HG02943 (cell line): ENCODE measurements at regions not wholly inside any gene's neighbourhood (a gene's known extent, or its start where the extent isn't known, plus 50 kb on each side); places are given as distances from the start of the nearest gene placed in this dataset.
"Not testable (repeated sequence)": the region's sequence is repeated elsewhere in the genome, so short reads cannot be mapped to it uniquely, and the experiment has no call there.

Experiments used
- ATAC-seq: cut with Tn5 transposase; IDR thresholded peaks from one replicate; pipeline ENCODE4 v1.9.1; 2021; ENCODE audit warnings: mild to moderate bottlenecking, low read depth, moderate library complexity; ENCODE audit not compliant: unreplicated experiment

GRCh38 chr14:50013934-50014333, 102.4 kb downstream of the VCPKMT start:
- ATAC-seq = no peak

GRCh38 chr14:50014809-50015430, 101.5 kb downstream of the VCPKMT start:
- no peak for ATAC-seq

DNA sequence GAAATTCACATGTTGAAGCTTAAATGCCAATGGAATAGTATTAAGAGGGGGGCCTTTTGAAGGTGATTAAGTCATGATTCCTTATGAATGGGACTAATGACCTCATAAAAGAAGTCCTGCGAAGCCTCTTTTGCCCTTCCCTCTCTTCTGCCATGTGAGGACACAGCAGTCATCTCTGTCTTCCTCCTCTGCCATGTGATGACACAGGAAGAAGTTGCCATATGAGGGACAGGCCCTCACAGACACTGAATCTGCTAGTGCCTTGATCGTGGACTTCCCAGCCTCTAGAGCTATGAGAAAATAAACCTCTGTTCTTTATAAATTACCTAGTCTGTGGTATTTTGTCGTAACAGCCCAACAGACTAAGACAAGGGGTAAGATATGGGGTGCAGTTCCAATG, 100.7 kb downstream of the VCPKMT start:
- ATAC-seq = no peak

GRCh38 chr14:50018201-50018932, 98.0 kb downstream of the VCPKMT start:
- ATAC-seq = no peak

DNA sequence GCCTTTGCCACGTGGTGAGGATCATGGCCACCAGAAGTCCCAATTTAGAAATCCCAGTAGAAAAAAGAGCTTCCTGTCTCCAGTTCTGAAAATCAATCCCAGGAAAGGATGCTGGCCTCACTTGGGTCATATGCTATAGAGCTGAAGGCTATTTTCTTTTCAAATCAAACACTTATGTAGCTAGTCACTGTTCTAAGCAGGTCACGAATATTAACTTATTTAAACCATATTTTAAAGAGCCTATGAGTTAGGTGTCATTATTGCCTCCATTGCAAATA, 97.5 kb downstream of the VCPKMT start:
- no peak for ATAC-seq

- no peak for ATAC-seq
Observed at GRCh38 chr14:50020184-50020583, 96.2 kb downstream of the VCPKMT start.

GRCh38 chr14:50020799-50021198, 95.6 kb downstream of the VCPKMT start:
- ATAC-seq = no peak

DNA sequence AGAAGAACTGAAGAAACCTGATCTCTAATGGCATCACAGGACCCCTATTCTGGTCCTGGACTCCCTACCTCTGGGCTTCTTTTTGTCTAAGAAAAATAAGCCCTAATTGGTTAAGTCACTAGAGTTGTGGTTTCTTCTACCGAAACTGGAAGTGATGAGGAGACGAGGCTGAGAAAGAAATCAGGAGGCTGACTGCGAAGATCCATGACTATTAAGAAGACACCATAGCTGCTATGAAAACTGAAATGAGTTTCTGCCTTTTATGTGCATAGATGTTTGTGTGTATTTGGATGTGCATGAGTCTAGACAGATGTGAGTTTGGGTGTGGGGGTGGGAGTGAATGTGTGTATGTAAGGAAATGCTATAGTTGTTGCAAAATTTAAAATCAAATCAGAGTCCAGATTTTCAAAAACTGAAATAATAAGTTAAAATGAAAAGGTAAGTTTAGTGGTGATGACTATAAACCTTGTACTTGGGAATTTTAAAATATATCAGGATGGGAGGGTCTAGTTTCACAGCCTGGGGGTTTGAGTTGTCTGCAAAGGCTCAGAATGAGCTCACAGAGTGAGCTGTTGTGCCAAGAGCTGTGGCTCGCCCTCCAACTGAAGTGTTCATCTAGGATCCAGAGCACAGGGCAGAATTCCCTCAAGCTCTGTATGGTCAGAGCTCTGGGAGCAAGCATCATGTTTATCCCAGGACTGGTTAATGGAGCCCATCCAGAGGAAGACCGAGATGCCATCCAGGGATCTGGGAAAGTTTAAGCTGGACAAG, 94.9 kb downstream of the VCPKMT start:
- no peak for ATAC-seq

DNA sequence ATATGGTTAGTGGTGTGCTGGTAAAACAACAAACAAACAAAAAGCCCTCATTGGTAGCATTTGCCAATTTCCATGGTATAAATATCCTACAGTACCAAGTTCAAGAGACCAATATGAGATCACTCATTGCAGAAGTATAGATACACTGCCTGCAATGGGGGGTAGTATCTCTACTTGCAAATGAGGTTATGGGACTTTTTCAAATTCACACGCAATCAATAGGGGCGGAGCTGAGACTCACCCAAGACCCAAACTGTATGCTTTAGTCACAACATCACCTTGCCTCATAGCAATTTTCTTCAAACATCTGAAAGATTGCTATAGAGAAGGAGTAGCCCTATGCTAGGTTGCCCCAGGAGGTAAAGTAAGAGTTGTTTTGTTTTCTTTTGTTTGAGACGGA, 93.7 kb downstream of the VCPKMT start:
- ATAC-seq = no peak

GRCh38 chr14:50023671-50024490, 92.5 kb downstream of the VCPKMT start:
- no peak for ATAC-seq

DNA sequence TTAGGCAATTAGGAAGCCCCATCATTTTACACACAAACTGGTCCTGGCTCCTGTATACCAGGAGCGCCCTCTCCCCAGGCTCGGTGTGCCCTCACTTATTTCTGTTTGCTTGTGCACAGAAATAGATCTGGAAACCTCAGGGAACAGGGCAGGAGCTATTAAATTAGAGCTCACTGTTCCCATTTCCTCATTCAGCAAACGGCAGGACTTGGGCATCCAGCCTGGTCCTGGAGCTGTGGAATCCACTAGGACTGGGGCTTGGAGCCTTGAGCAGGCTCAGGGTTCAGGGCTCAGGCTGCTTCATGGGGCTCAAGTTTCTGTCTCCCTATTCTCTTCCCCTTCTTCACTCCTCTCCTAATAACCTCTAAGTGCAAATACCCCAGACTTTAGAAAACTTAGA, 91.3 kb downstream of the VCPKMT start:
- no peak for ATAC-seq

GRCh38 chr14:50025776-50026175, 90.6 kb downstream of the VCPKMT start:
- ATAC-seq = no peak

GRCh38 chr14:50026396-50026795, 90.0 kb downstream of the VCPKMT start:
- no peak for ATAC-seq

- ATAC-seq = no peak
Observed at GRCh38 chr14:50027816-50028215, 88.6 kb downstream of the VCPKMT start.

DNA sequence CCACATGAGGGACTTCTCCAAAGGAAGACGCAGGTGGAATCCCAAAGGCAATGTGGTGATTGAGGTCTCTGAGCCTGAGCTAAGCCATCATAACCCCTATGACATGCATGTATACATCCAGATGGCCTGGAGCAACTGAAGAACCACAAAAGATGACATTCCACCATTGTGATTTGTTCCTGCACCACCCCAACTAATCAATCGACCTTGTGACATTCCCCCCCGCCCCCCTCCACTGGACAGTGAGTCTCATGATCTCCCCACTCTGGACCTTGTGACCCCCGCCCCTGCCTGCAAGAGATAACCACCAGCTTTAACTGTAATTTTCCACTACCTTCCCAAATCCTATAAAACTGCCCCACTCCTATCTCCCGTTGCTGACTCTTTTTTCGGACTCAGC, 87.9 kb downstream of the VCPKMT start:
- no peak for ATAC-seq

DNA sequence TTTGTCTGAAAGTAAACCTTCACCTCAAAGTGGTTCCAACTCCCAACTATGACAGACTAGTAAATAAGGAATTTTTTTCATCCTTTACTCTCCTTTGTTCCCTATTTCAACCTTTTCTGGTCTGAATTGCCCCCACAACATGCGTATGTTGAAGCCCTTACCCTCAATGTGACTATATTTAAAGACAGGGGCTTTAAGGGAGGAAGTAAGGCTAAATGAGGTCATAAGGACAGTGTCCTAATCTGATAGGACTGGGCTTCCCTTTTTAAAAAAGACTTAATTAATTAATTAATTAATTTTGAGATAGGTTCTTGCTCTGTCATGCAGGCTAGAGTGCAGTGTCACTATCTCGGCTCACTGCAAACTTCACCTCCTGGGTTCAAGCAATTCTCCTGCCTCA, 86.3 kb downstream of the VCPKMT start:
- no peak for ATAC-seq

GRCh38 chr14:50030911-50031310, 85.5 kb downstream of the VCPKMT start:
- ATAC-seq = not testable (repeated sequence)

- no peak for ATAC-seq
Observed at GRCh38 chr14:50031602-50032313, 84.6 kb downstream of the VCPKMT start.

DNA sequence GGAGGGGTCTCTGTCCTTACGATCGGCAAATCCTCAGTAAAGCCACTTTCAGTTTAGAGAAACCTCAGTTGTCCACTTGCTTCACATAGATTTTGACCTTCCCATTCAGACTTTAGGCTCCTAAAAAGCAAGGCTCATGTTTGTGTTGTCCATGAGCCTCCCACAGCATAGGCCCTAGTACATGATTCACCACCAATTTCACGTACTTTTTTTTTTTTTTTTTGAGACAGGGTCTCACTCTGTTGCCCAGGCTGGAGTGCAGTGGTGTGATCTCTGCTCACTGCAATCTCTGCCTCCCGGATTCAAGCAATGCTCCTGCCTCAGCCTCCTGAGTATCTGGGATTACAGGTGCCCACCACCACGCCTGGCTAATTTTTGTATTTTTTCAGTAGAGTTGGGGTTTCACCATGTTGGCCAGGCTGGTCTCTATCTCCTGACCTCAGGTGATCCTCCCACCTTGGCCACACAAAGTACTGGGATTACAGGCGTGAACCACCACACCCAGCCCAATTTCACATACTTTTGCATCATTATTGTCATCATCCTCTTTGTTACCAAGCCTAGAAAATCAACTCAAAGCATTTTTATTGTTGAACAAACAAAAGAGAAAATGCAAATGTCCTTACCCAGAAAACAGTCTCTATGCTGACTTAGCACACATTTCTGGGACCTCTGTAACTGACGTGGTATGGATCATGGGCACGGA, 83.8 kb downstream of the VCPKMT start:
- ATAC-seq = not testable (repeated sequence)

DNA sequence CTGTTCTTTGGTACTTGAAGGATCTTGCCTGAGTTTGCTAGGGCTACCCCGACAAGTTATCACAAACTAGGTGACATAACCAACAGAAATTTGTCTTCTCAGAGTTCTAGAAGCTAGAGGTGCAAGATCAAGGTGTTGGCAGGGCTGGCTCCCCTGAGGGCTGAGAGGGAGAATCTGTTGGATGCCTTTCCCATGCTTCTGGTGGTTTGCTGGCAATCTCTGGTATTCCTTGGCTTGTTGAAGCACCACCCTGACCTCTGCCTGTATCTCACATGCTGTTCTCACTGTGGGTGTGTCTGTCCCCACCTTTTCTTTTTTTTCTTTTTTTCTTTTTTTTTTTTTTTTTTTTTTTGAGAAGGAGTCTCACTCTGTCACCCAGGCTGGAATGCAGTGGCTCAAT, 81.2 kb downstream of the VCPKMT start:
- no peak for ATAC-seq
